ENCODE measurements at regions not wholly inside any gene's neighbourhood (a gene's known extent, or its start where the extent isn't known, plus 50 kb on each side); places are given as distances from the start of the nearest gene placed in this dataset.

DNA sequence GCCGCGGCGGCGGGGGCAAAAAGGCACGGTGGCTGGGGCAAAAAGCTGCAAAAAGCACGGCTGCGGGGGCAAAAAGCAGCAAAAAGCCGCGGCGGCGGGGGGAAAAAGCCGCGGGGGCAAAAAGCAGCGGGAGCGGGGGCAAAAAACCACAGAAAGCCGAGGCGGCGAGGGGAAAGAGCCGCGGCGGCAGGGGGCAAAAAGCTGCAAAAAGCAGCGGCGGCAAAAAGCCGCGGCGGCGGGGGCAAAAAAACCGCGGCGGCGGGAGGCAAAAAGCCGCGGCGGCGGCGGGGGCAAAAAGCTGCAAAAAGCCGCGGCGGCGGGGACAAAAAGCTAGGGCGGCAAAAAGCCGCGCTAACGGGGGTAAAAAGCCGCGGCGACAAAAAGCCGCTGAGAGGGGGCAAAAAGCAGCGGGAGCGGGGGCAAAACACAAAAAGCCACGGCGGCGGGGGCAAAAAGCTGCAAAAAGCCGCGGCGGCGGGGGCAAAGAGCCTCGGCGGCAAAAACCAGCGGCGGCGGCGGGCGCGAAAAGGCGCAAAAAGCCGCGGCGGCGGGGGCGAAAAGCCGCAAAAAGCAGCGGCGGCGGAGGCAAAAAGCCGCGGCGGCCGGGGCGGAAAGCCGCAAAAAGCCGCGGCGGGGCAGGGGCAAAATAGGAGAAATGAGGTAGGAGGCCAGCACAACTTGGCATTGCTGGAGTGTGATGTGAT, 123.4 kb downstream of the ANKRD30BL start:
- CTCF ChIA-PET = no interaction called here
- ATAC-seq (ENCODE audit: low read depth) = no peak

More for the DNA sequence above, 123.4 kb downstream of the ANKRD30BL start:
- in situ Hi-C loops (cut with MboI; ENCODE audit: low sequenced_read_pairs) = no loop called here
- H3K9ac ChIP-seq (ENCODE audit: low read depth, low read length) = no peak overlapping the region
- no peak overlapping the region for H4K91ac ChIP-seq (ENCODE audit: insufficient read depth, low read depth, low read length)
- no peak overlapping the region for H3K18ac ChIP-seq (ENCODE audit: low read depth, low read length)
- no peak overlapping the region for H3K56ac ChIP-seq (ENCODE audit: extremely low read depth, insufficient read depth, low read length)
- H3K27ac ChIP-seq (ENCODE audit: insufficient read depth, low read length) = no peak overlapping the region
- intact Hi-C loops (cut with micrococcal nuclease) = no loop called here
- no peak overlapping the region for H2AK5ac ChIP-seq (ENCODE audit: low read depth, low read length)
- DNase-seq = no peak
- H3K9me3 ChIP-seq (ENCODE audit: control insufficient read depth, insufficient read depth, low read length) = no peaks in the 10 kb centered on the region
- POLR2A ChIA-PET (ENCODE audit: unreplicated experiment) = no interaction called here
- no peak overlapping the region for H4K8ac ChIP-seq (ENCODE audit: low read depth in 2 of 2, low read length in 2 of 2)
- BruUV-seq (replicated peaks) = no TSS peak
- peak overlapping the region; percentile 28; the same call in 1 of the 2 replicates for H3K4me2 ChIP-seq (ENCODE audit: low read depth, low read length)
- 0% methylated on average over 21 of the region's 84 CpGs; no CpG with 5 or more reads in 1 of the 2 experiments for WGBS, 2 experiments (ENCODE audit: extremely low coverage in 2 of 2, insufficient read length in 1 of 2)
- H3K23ac ChIP-seq (ENCODE audit: low read depth, low read length) = no peak overlapping the region
- no peak overlapping the region for H4K5ac ChIP-seq (ENCODE audit: low read depth, low read length)
- H3K4ac ChIP-seq (ENCODE audit: low read depth, low read length) = no peak overlapping the region
- no peaks in the 10 kb centered on the region for H3K36me3 ChIP-seq (ENCODE audit: control insufficient read depth, insufficient read depth, low read length)
- H3K14ac ChIP-seq (replicated peaks; ENCODE audit: low read depth, low read length) = no peak overlapping the region
- no peak overlapping the region for H2AK9ac ChIP-seq (replicated peaks; ENCODE audit: low read depth, low read length, poor library complexity)
- H3K27me3 ChIP-seq (ENCODE audit: control insufficient read depth, insufficient read depth, low read length) = peaks cover 16% of the 10 kb centered on the region
- H3K9me1 ChIP-seq (ENCODE audit: insufficient read depth, low read length) = no peaks in the 10 kb centered on the region
- H2AFZ ChIP-seq (replicated peaks; ENCODE audit: low read length, poor library complexity) = peak overlapping the region; percentile 21
- H2BK120ac ChIP-seq (ENCODE audit: low read depth, low read length) = no peak overlapping the region
- no peaks in the 10 kb centered on the region for H3K79me1 ChIP-seq (ENCODE audit: low read depth in 1 of 2, low read length in 2 of 2)
- dilution Hi-C loops (cut with HindIII; ENCODE audit: low sequenced_read_pairs, unreplicated experiment) = no loop called here
- H3K4me3 ChIP-seq (ENCODE audit: insufficient read depth, low read depth, low read length) = peak overlapping the region; percentile 28; the same call in 1 of the 2 replicates
- no peak overlapping the region for H2BK15ac ChIP-seq (ENCODE audit: low read depth, low read length)
- no peaks in the 10 kb centered on the region for H4K20me1 ChIP-seq (ENCODE audit: insufficient read depth, low read length)
- no peaks in the 10 kb centered on the region for H3K4me1 ChIP-seq (ENCODE audit: control insufficient read depth, insufficient read depth, low read length)
- no peak overlapping the region for H2BK20ac ChIP-seq (ENCODE audit: low read depth, low read length)
- TF ChIP-seq CEBPB (IDR thresholded peaks at IDR 0.05; ENCODE audit: low read depth, low read length) = no peak
- TF ChIP-seq FOS (IDR thresholded peaks at IDR 0.05; ENCODE audit: low read depth, low read length) = no peak
- TF ChIP-seq, protein P1, sequence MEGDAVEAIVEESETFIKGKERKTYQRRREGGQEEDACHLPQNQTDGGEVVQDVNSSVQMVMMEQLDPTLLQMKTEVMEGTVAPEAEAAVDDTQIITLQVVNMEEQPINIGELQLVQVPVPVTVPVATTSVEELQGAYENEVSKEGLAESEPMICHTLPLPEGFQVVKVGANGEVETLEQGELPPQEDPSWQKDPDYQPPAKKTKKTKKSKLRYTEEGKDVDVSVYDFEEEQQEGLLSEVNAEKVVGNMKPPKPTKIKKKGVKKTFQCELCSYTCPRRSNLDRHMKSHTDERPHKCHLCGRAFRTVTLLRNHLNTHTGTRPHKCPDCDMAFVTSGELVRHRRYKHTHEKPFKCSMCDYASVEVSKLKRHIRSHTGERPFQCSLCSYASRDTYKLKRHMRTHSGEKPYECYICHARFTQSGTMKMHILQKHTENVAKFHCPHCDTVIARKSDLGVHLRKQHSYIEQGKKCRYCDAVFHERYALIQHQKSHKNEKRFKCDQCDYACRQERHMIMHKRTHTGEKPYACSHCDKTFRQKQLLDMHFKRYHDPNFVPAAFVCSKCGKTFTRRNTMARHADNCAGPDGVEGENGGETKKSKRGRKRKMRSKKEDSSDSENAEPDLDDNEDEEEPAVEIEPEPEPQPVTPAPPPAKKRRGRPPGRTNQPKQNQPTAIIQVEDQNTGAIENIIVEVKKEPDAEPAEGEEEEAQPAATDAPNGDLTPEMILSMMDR (conservative IDR thresholded peaks at IDR 0.05; ENCODE audit: low read depth, low read length) = no peak
- no peak for TF ChIP-seq SMC3 (IDR thresholded peaks at IDR 0.05; ENCODE audit: low read depth, low read length)
- TF ChIP-seq, protein P2, sequence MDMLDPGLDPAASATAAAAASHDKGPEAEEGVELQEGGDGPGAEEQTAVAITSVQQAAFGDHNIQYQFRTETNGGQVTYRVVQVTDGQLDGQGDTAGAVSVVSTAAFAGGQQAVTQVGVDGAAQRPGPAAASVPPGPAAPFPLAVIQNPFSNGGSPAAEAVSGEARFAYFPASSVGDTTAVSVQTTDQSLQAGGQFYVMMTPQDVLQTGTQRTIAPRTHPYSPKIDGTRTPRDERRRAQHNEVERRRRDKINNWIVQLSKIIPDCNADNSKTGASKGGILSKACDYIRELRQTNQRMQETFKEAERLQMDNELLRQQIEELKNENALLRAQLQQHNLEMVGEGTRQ (IDR thresholded peaks at IDR 0.05; ENCODE audit: low read depth, low read length) = no peak
- TF ChIP-seq CHD1 (IDR thresholded peaks at IDR 0.05; ENCODE audit: low read depth, low read length) = no peak
- TF ChIP-seq MXI1 (IDR thresholded peaks at IDR 0.05; ENCODE audit: borderline replicate concordance, low read depth, low read length) = no peak
- no peak for TF ChIP-seq POLR2A (IDR thresholded peaks at IDR 0.05; ENCODE audit: low read depth, low read length)
- no peak for TF ChIP-seq RAD21 (IDR thresholded peaks at IDR 0.05; ENCODE audit: low read length)
- no peak for TF ChIP-seq RFX5 (IDR thresholded peaks at IDR 0.05; ENCODE audit: low read depth, low read length)
- TF ChIP-seq BHLHE40 (IDR thresholded peaks at IDR 0.05; ENCODE audit: low read depth, low read length) = no peak
- no peak for TF ChIP-seq MAFK (IDR thresholded peaks at IDR 0.05; ENCODE audit: low read depth, low read length)
- TF ChIP-seq NFE2L2 (IDR thresholded peaks at IDR 0.05; ENCODE audit: low read depth, low read length) = no peak
- TF ChIP-seq RCOR1 (IDR thresholded peaks at IDR 0.05; ENCODE audit: insufficient replicate concordance, low read length) = no peak
- TF ChIP-seq MAZ (IDR thresholded peaks at IDR 0.05; ENCODE audit: borderline replicate concordance, low read depth, low read length) = no peak
- H2BK5ac ChIP-seq (ENCODE audit: low read depth, low read length, poor library complexity, severe bottlenecking) = no peak overlapping the region

Data from IMR-90 (cell line).